Tibial nerve (tissue), 4 donors: ENCODE measurements at regions not wholly inside any gene's neighbourhood (a gene's known extent, or its start where the extent isn't known, plus 50 kb on each side); places are given as distances from the start of the nearest gene placed in this dataset.

Experiments used
- CTCF ChIP-seq, 5 experiments: fragments of 200-600 bp in 3 of 5; fragments of 450-650 bp in 2 of 5; sonication (generic) in 3 of 5; IDR thresholded peaks; one replicate each; pipeline ENCODE4 v1.5.1; 2016 to 2019; ENCODE audit warnings: antibody characterized with exemption in 5 of 5, mild to moderate bottlenecking in 3 of 5, moderate library complexity in 2 of 5
- EP300 ChIP-seq, 2 donors: sonication (generic); formaldehyde crosslinking; IDR thresholded peaks; one replicate each; pipeline ENCODE4 v1.6.1; 2017; ENCODE audit warnings: antibody characterized with exemption in 2 of 2, mild to moderate bottlenecking in 1 of 2

- no peak for TF ChIP-seq CTCF (IDR thresholded peaks at IDR 0.05)
- no peak for TF ChIP-seq EP300 (IDR thresholded peaks at IDR 0.05)
Measured at GRCh38 chr1:166418344-166418933, 251.6 kb upstream of the FAM78B start.
